ENCODE measurements at regions not wholly inside any gene's neighbourhood (a gene's known extent, or its start where the extent isn't known, plus 50 kb on each side); places are given as distances from the start of the nearest gene placed in this dataset.
A peak's percentile ranks its signal among the peaks of the same experiment; 100 is the strongest.

DNA sequence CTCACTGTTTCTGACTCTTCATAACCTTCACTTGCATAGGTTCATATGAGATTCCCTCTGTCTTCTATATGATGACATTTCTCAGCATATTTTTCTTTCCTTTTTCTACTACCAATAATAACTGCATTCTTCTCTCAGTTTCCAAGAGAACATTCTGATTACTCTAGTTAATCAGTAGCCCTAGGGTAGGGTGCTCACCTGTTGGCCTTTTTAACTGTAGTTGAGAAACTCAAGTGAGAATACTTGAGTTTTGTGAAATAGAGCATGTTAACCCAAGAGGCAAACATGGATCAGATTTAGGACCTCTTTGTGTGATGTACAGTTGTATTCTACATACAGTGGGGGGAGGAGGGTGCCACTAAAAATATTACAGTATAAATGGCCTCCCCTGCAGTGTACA is 308.0 kb downstream of the CMPK2 start:
- no peak for TF ChIP-seq CTCF (IDR thresholded peaks at IDR 0.05; ENCODE audit: insufficient read depth, low read length, missing control alignments)
- ChIA-PET POLR2A (no interaction called here), CTCF (no interaction called here)
- no peak for DNase-seq (ENCODE audit: low read depth, low spot score)
- no peak overlapping the region for H3K4me3 ChIP-seq (ENCODE audit: low read depth, low read length)

GRCh38 chr2:6562771-6563170 is 302.9 kb downstream of the CMPK2 start:
- TF ChIP-seq CTCF (IDR thresholded peaks at IDR 0.05; ENCODE audit: insufficient read depth, low read length, missing control alignments): no peak
- no peak overlapping the region for H3K4me3 ChIP-seq (ENCODE audit: low read depth, low read length)
- no peak for DNase-seq (ENCODE audit: low read depth, low spot score)
- POLR2A ChIA-PET: no interaction called here
- CTCF ChIA-PET: no interaction called here

GRCh38 chr2:6564326-6564725 is 301.4 kb downstream of the CMPK2 start:
- no peak overlapping the region for H3K4me3 ChIP-seq (ENCODE audit: low read depth, low read length)
- POLR2A ChIA-PET: no interaction called here
- no peak for TF ChIP-seq CTCF (IDR thresholded peaks at IDR 0.05; ENCODE audit: insufficient read depth, low read length, missing control alignments)
- CTCF ChIA-PET: no interaction called here
- no peak for DNase-seq (ENCODE audit: low read depth, low spot score)

DNA sequence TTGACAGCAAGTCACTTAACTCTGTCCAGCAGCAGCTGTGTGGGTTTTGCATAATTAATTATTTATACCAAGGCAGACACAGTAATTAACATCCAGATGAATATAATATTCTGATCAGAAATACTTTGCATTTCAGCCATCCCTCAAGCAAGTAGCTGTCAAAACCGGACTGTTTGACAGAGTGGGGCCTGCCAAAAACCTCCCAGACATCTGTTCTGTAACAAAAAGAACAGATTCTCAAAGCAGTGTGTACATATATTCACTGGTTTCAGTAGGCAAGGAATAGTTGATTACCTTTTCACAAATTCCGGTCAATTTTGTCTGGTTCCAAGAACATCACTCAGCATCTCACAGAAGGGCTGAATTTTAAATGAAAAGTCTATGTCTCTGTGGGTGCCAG is 291.6 kb downstream of the CMPK2 start:
- TF ChIP-seq CTCF (IDR thresholded peaks at IDR 0.05; ENCODE audit: insufficient read depth, low read length, missing control alignments): no peak
- ChIA-PET CTCF (no interaction called here), POLR2A (no interaction called here)
- no peak for DNase-seq (ENCODE audit: low read depth, low spot score)
- H3K4me3 ChIP-seq (ENCODE audit: low read depth, low read length): no peak overlapping the region

DNA sequence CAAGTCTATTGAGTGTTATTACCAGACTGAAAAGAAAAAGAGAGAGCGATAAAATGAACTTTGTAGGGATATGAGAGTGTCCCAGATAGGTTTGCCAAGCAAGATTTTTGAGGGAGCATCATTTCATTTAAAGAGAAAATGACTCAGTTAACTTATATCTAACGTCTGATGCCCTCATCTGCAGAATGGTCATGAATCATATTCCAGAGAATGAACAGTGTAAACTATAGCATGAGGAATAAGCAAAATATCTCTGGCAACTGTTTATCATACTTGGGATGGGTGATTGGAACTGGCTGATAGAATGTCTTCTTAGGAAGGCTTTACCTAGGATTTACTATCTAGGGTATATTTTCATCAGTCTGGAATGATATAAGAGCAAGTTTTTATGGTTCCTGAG is 289.4 kb downstream of the CMPK2 start:
- ChIA-PET CTCF (no interaction called here), POLR2A (no interaction called here)
- DNase-seq (ENCODE audit: low read depth, low spot score): peak; percentile 24
- TF ChIP-seq CTCF (IDR thresholded peaks at IDR 0.05; ENCODE audit: insufficient read depth, low read length, missing control alignments): no peak
- H3K4me3 ChIP-seq (ENCODE audit: low read depth, low read length): no peak overlapping the region

GRCh38 chr2:6577960-6578359 is 287.7 kb downstream of the CMPK2 start:
- no peak overlapping the region for H3K4me3 ChIP-seq (ENCODE audit: low read depth, low read length)
- no peak for TF ChIP-seq CTCF (IDR thresholded peaks at IDR 0.05; ENCODE audit: insufficient read depth, low read length, missing control alignments)
- ChIA-PET POLR2A (no interaction called here), CTCF (no interaction called here)
- DNase-seq (ENCODE audit: low read depth, low spot score): no peak
